ENCODE measurements at regions not wholly inside any gene's neighbourhood (a gene's known extent, or its start where the extent isn't known, plus 50 kb on each side); places are given as distances from the start of the nearest gene placed in this dataset.

GRCh38 chr14:97100306-97100705, 303.1 kb downstream of the VRK1 start:
- Histone ChIP-seq H3K27ac (no peak overlapping the region), H3K4me1 (ENCODE audit: insufficient read depth) (no peaks in the 10 kb centered on the region), H3K27me3 (no peaks in the 10 kb centered on the region), H4K20me1 (ENCODE audit: insufficient read depth, poor library complexity, severe bottlenecking) (no peaks in the 10 kb centered on the region), H3K4me2 (no peak overlapping the region), H2AFZ (no peak overlapping the region), H3K9me2 (replicated peaks; ENCODE audit: insufficient read depth) (no peaks in the 10 kb centered on the region), H3K79me2 (no peaks in the 10 kb centered on the region), H3K4me3 (no peak overlapping the region), H3K36me3 (replicated peaks; ENCODE audit: insufficient read depth, low read depth) (no peaks in the 10 kb centered on the region), H3K9me3 (ENCODE audit: low read depth) (no peaks in the 10 kb centered on the region)
- 78% methylated on average over 2 of the region's 2 CpGs for WGBS (ENCODE audit: low lambda C conversion rate, missing lambda C conversion rate)
- no peak for TF ChIP-seq CTCF (IDR thresholded peaks at IDR 0.05; ENCODE audit: poor library complexity)
- no peak for TF ChIP-seq EZH2phosphoT487 (IDR thresholded peaks at IDR 0.05; ENCODE audit: low read depth, severe bottlenecking, unreplicated experiment)
- TF ChIP-seq EZH2 (IDR thresholded peaks at IDR 0.05; ENCODE audit: borderline replicate concordance) = no peak
- no peak for DNase-seq (ENCODE audit: low spot score)

- Histone ChIP-seq H4K20me1 (ENCODE audit: insufficient read depth, poor library complexity, severe bottlenecking) (no peaks in the 10 kb centered on the region), H2AFZ (no peak overlapping the region), H3K27ac (no peak overlapping the region), H3K9me3 (ENCODE audit: low read depth) (no peaks in the 10 kb centered on the region), H3K9me2 (replicated peaks; ENCODE audit: insufficient read depth) (no peaks in the 10 kb centered on the region), H3K36me3 (replicated peaks; ENCODE audit: insufficient read depth, low read depth) (no peaks in the 10 kb centered on the region), H3K79me2 (no peaks in the 10 kb centered on the region), H3K4me3 (no peak overlapping the region), H3K4me1 (ENCODE audit: insufficient read depth) (no peaks in the 10 kb centered on the region), H3K27me3 (no peaks in the 10 kb centered on the region), H3K4me2 (no peak overlapping the region)
- no peak for DNase-seq (ENCODE audit: low spot score)
- WGBS (ENCODE audit: low lambda C conversion rate, missing lambda C conversion rate) = 75% methylated on average over 8 of the region's 8 CpGs
- TF ChIP-seq EZH2 (IDR thresholded peaks at IDR 0.05; ENCODE audit: borderline replicate concordance) = no peak
- TF ChIP-seq CTCF (IDR thresholded peaks at IDR 0.05; ENCODE audit: poor library complexity) = no peak
Measured at GRCh38 chr14:97101561-97101960, 304.4 kb downstream of the VRK1 start.

- no peaks in the 10 kb centered on the region for H3K27me3 ChIP-seq
- no peak overlapping the region for H3K4me2 ChIP-seq
- no peaks in the 10 kb centered on the region for H3K4me1 ChIP-seq (ENCODE audit: insufficient read depth)
- H4K20me1 ChIP-seq (ENCODE audit: insufficient read depth, poor library complexity, severe bottlenecking) = no peaks in the 10 kb centered on the region
- WGBS (ENCODE audit: low lambda C conversion rate, missing lambda C conversion rate) = 86% methylated on average over 4 of the region's 4 CpGs
- H3K9me2 ChIP-seq (replicated peaks; ENCODE audit: insufficient read depth) = no peaks in the 10 kb centered on the region
- no peak overlapping the region for H3K27ac ChIP-seq
- no peaks in the 10 kb centered on the region for H3K36me3 ChIP-seq (replicated peaks; ENCODE audit: insufficient read depth, low read depth)
- no peak overlapping the region for H2AFZ ChIP-seq
- TF ChIP-seq EZH2phosphoT487 (IDR thresholded peaks at IDR 0.05; ENCODE audit: low read depth, severe bottlenecking, unreplicated experiment) = no peak
- no peak for TF ChIP-seq CTCF (IDR thresholded peaks at IDR 0.05; ENCODE audit: poor library complexity)
- H3K4me3 ChIP-seq = no peak overlapping the region
- H3K79me2 ChIP-seq = no peaks in the 10 kb centered on the region
- H3K9me3 ChIP-seq (ENCODE audit: low read depth) = no peaks in the 10 kb centered on the region
- DNase-seq (ENCODE audit: low spot score) = no peak
Measured at GRCh38 chr14:97104029-97104428, 306.8 kb downstream of the VRK1 start.

- WGBS (ENCODE audit: low lambda C conversion rate, missing lambda C conversion rate) = 75% methylated on average over 5 of the region's 5 CpGs
- Histone ChIP-seq H3K9me2 (replicated peaks; ENCODE audit: insufficient read depth) (no peaks in the 10 kb centered on the region), H3K27me3 (no peaks in the 10 kb centered on the region), H3K79me2 (no peaks in the 10 kb centered on the region), H3K4me3 (no peak overlapping the region), H3K9me3 (ENCODE audit: low read depth) (no peaks in the 10 kb centered on the region), H3K4me2 (peak overlapping the region; percentile 55), H3K27ac (no peak overlapping the region), H4K20me1 (ENCODE audit: insufficient read depth, poor library complexity, severe bottlenecking) (no peaks in the 10 kb centered on the region), H3K36me3 (replicated peaks; ENCODE audit: insufficient read depth, low read depth) (no peaks in the 10 kb centered on the region), H3K4me1 (ENCODE audit: insufficient read depth) (no peaks in the 10 kb centered on the region), H2AFZ (no peak overlapping the region)
- TF ChIP-seq EZH2 (IDR thresholded peaks at IDR 0.05; ENCODE audit: borderline replicate concordance) (no peak), CTCF (IDR thresholded peaks at IDR 0.05; ENCODE audit: poor library complexity) (no peak), EZH2phosphoT487 (IDR thresholded peaks at IDR 0.05; ENCODE audit: low read depth, severe bottlenecking, unreplicated experiment) (no peak)
- no peak for DNase-seq (ENCODE audit: low spot score)
Measured at GRCh38 chr14:97106166-97106565, 309.0 kb downstream of the VRK1 start.
